GM19324 (cell line): ENCODE measurements at regions not wholly inside any gene's neighbourhood (a gene's known extent, or its start where the extent isn't known, plus 50 kb on each side); places are given as distances from the start of the nearest gene placed in this dataset.
"Not testable (repeated sequence)": the region's sequence is repeated elsewhere in the genome, so short reads cannot be mapped to it uniquely, and the experiment has no call there.

ENCODE experiments used
- ATAC-seq: cut with Tn5 transposase; IDR thresholded peaks from one replicate; pipeline ENCODE4 v1.9.1; 2021; ENCODE audit warnings: mild to moderate bottlenecking, moderate library complexity; ENCODE audit not compliant: unreplicated experiment, low FRiP score

GRCh38 chr7:81839708-81840369 is 70.0 kb upstream of the HGF start:
- peak; percentile 93 for ATAC-seq

- ATAC-seq, result no peak
These were observed 63.6 kb upstream of the HGF start for GRCh38 chr7:81833401-81833800.

- no peak for ATAC-seq
These were observed 62.0 kb upstream of the HGF start for GRCh38 chr7:81831883-81832282.

- not testable (repeated sequence) for ATAC-seq
These were observed 59.7 kb upstream of the HGF start for GRCh38 chr7:81829511-81829910.

GRCh38 chr7:81822811-81823210 is 53.0 kb upstream of the HGF start:
- ATAC-seq, result no peak

GRCh38 chr7:81819861-81820260 is 50.0 kb upstream of the HGF start:
- ATAC-seq, result no peak
